H1 (cell line): ENCODE measurements at regions not wholly inside any gene's neighbourhood (a gene's known extent, or its start where the extent isn't known, plus 50 kb on each side); places are given as distances from the start of the nearest gene placed in this dataset.
A peak's percentile ranks its signal among the peaks of the same experiment; 100 is the strongest.

Source experiments
- CTCF ChIA-PET: fragments of 300-600 bp; sonication (Branson Sonifier 250); formaldehyde crosslinking; loops from one replicate; lab custom pipeline; 2021; ENCODE audit not compliant: partially characterized antibody; lab: Charles Lee
- POLR2A ChIA-PET: fragments of 300-600 bp; sonication (Branson Sonifier 250); formaldehyde crosslinking; loops from one replicate; lab custom pipeline; 2021; ENCODE audit warnings: inconsistent platforms; ENCODE audit not compliant: partially characterized antibody; lab: Charles Lee
- DNase-seq, 2 experiments: peaks; one replicate each; pipeline versions ENCODE4 v3.0.0 to v3.0.0-alpha.2; 2010 to 2022; ENCODE audit warnings: low spot score in 2 of 2, low read depth in 1 of 2, mixed read lengths in 1 of 2
- FAIRE-seq: peaks from 2 replicates; lab custom pipeline; 2011; peaks lifted over from hg19 to GRCh38; lab: Jason Lieb, UNC
- H2AFZ ChIP-seq: 2 replicates; pipeline ENCODE4 v1.8.1; 2012; ENCODE audit warnings: low read length, inconsistent platforms
- H2AK5ac ChIP-seq: 2 replicates; pipeline ENCODE4 v1.6.1; 2013; ENCODE audit warnings: low read depth, low read length
- H2BK120ac ChIP-seq: replicated peaks from 2 replicates; pipeline ENCODE3; 2013; ENCODE audit warnings: low read depth, low read length, inconsistent platforms
- H2BK12ac ChIP-seq: 2 replicates; pipeline ENCODE4 v1.6.1; 2013; ENCODE audit warnings: low read depth, low read length
- H2BK15ac ChIP-seq: 2 replicates; pipeline ENCODE4 v1.6.1; 2013; ENCODE audit warnings: low read length
- H2BK20ac ChIP-seq: 2 replicates; pipeline ENCODE4 v1.6.1; 2013; ENCODE audit warnings: low read length
- H2BK5ac ChIP-seq: 2 replicates; pipeline ENCODE4 v1.6.1; 2013; ENCODE audit warnings: low read depth, low read length
- H3K14ac ChIP-seq: 2 replicates; pipeline ENCODE4 v1.6.1; 2013; ENCODE audit warnings: inconsistent platforms; ENCODE audit not compliant: insufficient read length
- H3K18ac ChIP-seq: 2 replicates; pipeline ENCODE4 v1.6.1; 2013; ENCODE audit warnings: low read length; ENCODE audit errors: extremely low read depth
- H3K23ac ChIP-seq: 2 replicates; pipeline ENCODE4 v1.6.1; 2013; ENCODE audit warnings: inconsistent platforms; ENCODE audit not compliant: insufficient read length
- H3K23me2 ChIP-seq: 2 replicates; pipeline ENCODE4 v1.6.1; 2013; ENCODE audit warnings: low read depth, low read length
- H3K27ac ChIP-seq: 2 replicates; pipeline ENCODE4 v1.6.1; 2011; ENCODE audit warnings: low read depth, low read length, inconsistent platforms
- H3K27me3 ChIP-seq, 4 experiments: replicated peaks in 1 of 4; 1 replicate in 1 of 4; 2 replicates in 3 of 4; pipeline versions ENCODE4 v1.6.1 to v1.8.1; 2011 to 2013; ENCODE audit warnings: low read length in 3 of 4, mild to moderate bottlenecking in 3 of 4, inconsistent platforms in 2 of 4, mixed read lengths in 2 of 4, moderate library complexity in 1 of 4; ENCODE audit not compliant: control insufficient read depth in 3 of 4, insufficient read depth in 3 of 4; ENCODE audit errors: extremely low read depth in 1 of 4
- H3K36me3 ChIP-seq, 4 experiments: 2 replicates each; pipeline versions ENCODE4 v1.6.1 to v1.8.1; 2011 to 2013; ENCODE audit warnings: mild to moderate bottlenecking in 4 of 4, low read length in 3 of 4, moderate library complexity in 2 of 4, control low read depth in 1 of 4, inconsistent platforms in 1 of 4; ENCODE audit not compliant: insufficient read depth in 4 of 4, control insufficient read depth in 2 of 4
- H3K4ac ChIP-seq: replicated peaks from 2 replicates; pipeline ENCODE3; 2013; ENCODE audit warnings: low read length, low read depth, mixed read lengths, inconsistent platforms; ENCODE audit not compliant: insufficient read length
- H3K4me1 ChIP-seq, 4 experiments: replicated peaks in 1 of 4; 1 replicate in 1 of 4; 2 replicates in 3 of 4; pipeline versions ENCODE4 v1.6.1 to v1.8.1; 2011 to 2013; ENCODE audit warnings: low read length in 3 of 4, inconsistent platforms in 2 of 4, mixed read lengths in 1 of 4; ENCODE audit not compliant: insufficient read depth in 4 of 4, control insufficient read depth in 3 of 4
- H3K4me2 ChIP-seq, 2 experiments: 2 replicates each; pipeline versions ENCODE4 v1.6.1 to v1.8.1; 2011 to 2013; ENCODE audit warnings: low read depth in 2 of 2, low read length in 2 of 2, control low read depth in 1 of 2, inconsistent platforms in 1 of 2, mild to moderate bottlenecking in 1 of 2; ENCODE audit not compliant: insufficient read depth in 1 of 2
- H3K4me3 ChIP-seq, 4 experiments: fragments of 200-600, 300-600 bp in 1 of 4; sonication (generic), shearing (Covaris generic), sonication (Bioruptor Twin) in 1 of 4; 2 replicates each; pipeline versions ENCODE4 v1.5.1 to v1.8.1; 2011 to 2016; ENCODE audit warnings: low read length in 4 of 4, low read depth in 3 of 4, control low read depth in 2 of 4, inconsistent platforms in 2 of 4, mild to moderate bottlenecking in 2 of 4, mixed read lengths in 1 of 4, moderate library complexity in 1 of 4; ENCODE audit not compliant: insufficient read depth in 2 of 4; ENCODE audit errors: extremely low read depth in 1 of 4
- H3K56ac ChIP-seq: replicated peaks from 2 replicates; pipeline ENCODE3; 2013; ENCODE audit warnings: low read depth, mild to moderate bottlenecking, mixed read lengths, low read length, inconsistent platforms; ENCODE audit not compliant: insufficient read length
- H3K79me1 ChIP-seq: 2 replicates; pipeline ENCODE4 v1.6.1; 2013; ENCODE audit warnings: low read depth, low read length, control low read depth
- H3K79me2 ChIP-seq, 2 experiments: 2 replicates each; pipeline versions ENCODE4 v1.6.1 to v1.8.1; 2012 to 2013; ENCODE audit warnings: low read length in 2 of 2, mild to moderate bottlenecking in 2 of 2, inconsistent platforms in 1 of 2; ENCODE audit not compliant: insufficient read depth in 2 of 2, control insufficient read depth in 1 of 2
- H3K9ac ChIP-seq, 4 experiments: replicated peaks in 1 of 4; 1 replicate in 1 of 4; 2 replicates in 3 of 4; pipeline versions ENCODE4 v1.6.1 to v1.8.1; 2011 to 2013; ENCODE audit warnings: low read depth in 3 of 4, low read length in 3 of 4, control low read depth in 2 of 4, mild to moderate bottlenecking in 2 of 4, moderate library complexity in 2 of 4, inconsistent platforms in 1 of 4; ENCODE audit errors: extremely low read depth in 1 of 4
- H3K9me3 ChIP-seq, 2 experiments: 2 replicates each; pipeline versions ENCODE4 v1.6.1 to v1.8.1; 2012 to 2013; ENCODE audit warnings: mild to moderate bottlenecking in 2 of 2, moderate library complexity in 2 of 2, control low read depth in 1 of 2, inconsistent platforms in 1 of 2, low read depth in 1 of 2, low read length in 1 of 2, mixed read lengths in 1 of 2; ENCODE audit not compliant: insufficient read depth in 2 of 2
- H4K20me1 ChIP-seq, 2 experiments: replicated peaks in 1 of 2; 2 replicates each; pipeline versions ENCODE3 to v1.8.1; 2011 to 2013; ENCODE audit warnings: inconsistent platforms in 2 of 2, low read length in 2 of 2, mild to moderate bottlenecking in 1 of 2; ENCODE audit not compliant: insufficient read depth in 2 of 2, control insufficient read depth in 1 of 2
- H4K5ac ChIP-seq: 2 replicates; pipeline ENCODE4 v1.6.1; 2013; ENCODE audit warnings: low read length, low read depth, mixed read lengths, inconsistent platforms; ENCODE audit not compliant: insufficient read length
- H4K8ac ChIP-seq: 2 replicates; pipeline ENCODE4 v1.8.0; 2013; ENCODE audit warnings: mild to moderate bottlenecking, moderate library complexity, low read length, inconsistent platforms; ENCODE audit not compliant: insufficient read depth; ENCODE audit errors: extremely low read depth
- H4K91ac ChIP-seq: replicated peaks from 2 replicates; pipeline ENCODE3; 2013; ENCODE audit warnings: low read length, mixed read lengths, inconsistent platforms; ENCODE audit not compliant: insufficient read length
- CBX5 ChIP-seq: fragments of 300-800, 300-1000 bp; sonication (generic); IDR thresholded peaks from 2 replicates; pipeline ENCODE4 v1.7.1; 2016; ENCODE audit warnings: antibody characterized with exemption, low read length, low read depth
- CBX8 ChIP-seq: fragments of 300-800, 300-1000 bp; sonication (generic); IDR thresholded peaks from 2 replicates; pipeline ENCODE4 v1.7.1; 2016; ENCODE audit warnings: low read depth, low read length, borderline replicate concordance
- CHD1 ChIP-seq: IDR thresholded peaks from 2 replicates; pipeline ENCODE4 v1.6.1; 2012; ENCODE audit warnings: low read depth, low read length, improper control_type of control experiment
- CTCF ChIP-seq, 3 experiments: IDR thresholded peaks; 1 replicate in 2 of 3; 2 replicates in 1 of 3; pipeline versions ENCODE4 v1.5.1 to v1.6.1; 2011; ENCODE audit warnings: low read length in 3 of 3, mild to moderate bottlenecking in 3 of 3, inconsistent platforms in 2 of 3, low read depth in 1 of 3, moderate library complexity in 1 of 3; ENCODE audit not compliant: insufficient read depth in 1 of 3; ENCODE audit errors: control extremely low read depth in 1 of 3
- GABPA ChIP-seq: IDR thresholded peaks from 2 replicates; pipeline ENCODE4 v1.6.1; 2011; ENCODE audit warnings: mild to moderate bottlenecking, low read length, moderate library complexity, borderline replicate concordance; ENCODE audit not compliant: insufficient read depth
- KDM1A ChIP-seq: fragments of 200-600, 300-600 bp; sonication (generic); IDR thresholded peaks from 2 replicates; pipeline ENCODE4 v1.7.1; 2016; ENCODE audit warnings: mild to moderate bottlenecking, low read length, borderline replicate concordance
- KDM4A ChIP-seq: IDR thresholded peaks from one replicate; pipeline ENCODE4 v1.7.1; 2012; ENCODE audit warnings: low read depth, mild to moderate bottlenecking, moderate library complexity, low read length, inconsistent platforms; ENCODE audit not compliant: severe bottlenecking
- POLR2A ChIP-seq, 2 experiments: IDR thresholded peaks; 1 replicate in 1 of 2; 2 replicates in 1 of 2; pipeline ENCODE4 v1.6.1; 2011; ENCODE audit warnings: low read depth in 2 of 2, low read length in 2 of 2, mild to moderate bottlenecking in 2 of 2; ENCODE audit errors: control extremely low read depth in 1 of 2
- RAD21 ChIP-seq, 2 experiments: IDR thresholded peaks in 1 of 2; conservative IDR thresholded peaks in 1 of 2; 2 replicates each; pipeline ENCODE4 v1.6.1; 2011; ENCODE audit warnings: low read depth in 2 of 2, low read length in 2 of 2, improper control_type of control experiment in 1 of 2, inconsistent platforms in 1 of 2, mild to moderate bottlenecking in 1 of 2, moderate library complexity in 1 of 2
- SP1 ChIP-seq: IDR thresholded peaks from 2 replicates; pipeline ENCODE4 v1.6.1; 2011; ENCODE audit warnings: low read depth, low read length
- SUZ12 ChIP-seq: fragments of 200-600 bp; sonication (generic); IDR thresholded peaks from 2 replicates; pipeline ENCODE4 v1.6.1; 2012; ENCODE audit warnings: mild to moderate bottlenecking, inconsistent platforms, low read length, moderate library complexity, mixed read lengths
- WGBS, 2 experiments: shearing (Covaris generic) in 1 of 2; methylation state at CpG; one replicate each; pipeline versions ENCODE4 v1.1.6 to v1.1.7; 2013 to 2015; ENCODE audit warnings: low lambda C conversion rate in 2 of 2, mixed read lengths in 2 of 2, inconsistent platforms in 1 of 2, low coverage in 1 of 2, missing lambda C conversion rate in 1 of 2; ENCODE audit not compliant: insufficient replicate concordance in 2 of 2, insufficient coverage in 1 of 2, insufficient read length in 1 of 2; ENCODE audit errors: extremely low coverage in 1 of 2, missing lambda C conversion rate in 1 of 2; 5-methylcytosine and 5-hydroxymethylcytosine counted together

- H3K79me2 ChIP-seq, result no peaks in the 10 kb centered on the region
- H2BK5ac ChIP-seq, result no peak overlapping the region
- FAIRE-seq (peak; percentile 82), DNase-seq (peak; percentile 49 to 95)
- H3K14ac ChIP-seq, result no peak overlapping the region
- H3K9ac ChIP-seq, result no peak overlapping the region
- no peaks in the 10 kb centered on the region; a peak in 1 of 7 replicates for H3K4me1 ChIP-seq
- no peaks in the 10 kb centered on the region for H3K36me3 ChIP-seq
- no peaks in the 10 kb centered on the region for H3K23me2 ChIP-seq
- no peak overlapping the region for H3K56ac ChIP-seq
- no peak overlapping the region for H2AK5ac ChIP-seq
- CTCF ChIA-PET, result interaction anchor here (0.6 to 1.2 kb wide), 8 partner anchors 13 to 314 kb away, joined by 3 to 7 read pairs (median 3); no protein-coding TSS in a partner anchor
- no peak overlapping the region; the same call in 1 of the 2 replicates for H2AFZ ChIP-seq
- H3K79me1 ChIP-seq, result no peaks in the 10 kb centered on the region
- 46% methylated on average over 8 of the region's 8 CpGs; no CpG with 5 or more reads in 1 of the 2 experiments for WGBS, 2 experiments
- no peak overlapping the region for H3K23ac ChIP-seq
- H2BK15ac ChIP-seq, result no peak overlapping the region
- H4K5ac ChIP-seq, result no peak overlapping the region
- no peaks in the 10 kb centered on the region for H3K27me3 ChIP-seq
- H3K4me3 ChIP-seq, result no peak overlapping the region
- no peaks in the 10 kb centered on the region for H4K20me1 ChIP-seq
- POLR2A ChIA-PET, result no interaction called here
- H3K18ac ChIP-seq, result no peak overlapping the region
- H4K91ac ChIP-seq, result no peak overlapping the region
- no peak overlapping the region for H4K8ac ChIP-seq
- H2BK20ac ChIP-seq, result no peak overlapping the region
- no peak overlapping the region for H3K4ac ChIP-seq
- no peak overlapping the region for H2BK12ac ChIP-seq
- no peak overlapping the region for H3K4me2 ChIP-seq
- H2BK120ac ChIP-seq, result no peak overlapping the region
- no peak overlapping the region for H3K27ac ChIP-seq
- H3K9me3 ChIP-seq, result no peaks in the 10 kb centered on the region
- TF ChIP-seq GABPA (no peak), KDM4A (no peak), POLR2A (IDR thresholded peaks at IDR 0.05; ENCODE audit: control extremely low read depth in 1 of 2, low read depth in 2 of 2, low read length in 2 of 2) (no peak), CBX5 (no peak), KDM1A (no peak), CHD1 (no peak), SUZ12 (no peak), RAD21 (IDR thresholded peaks at IDR 0.05 in 1 of 2, conservative IDR thresholded peaks at IDR 0.05 in 1 of 2; ENCODE audit: low read depth in 2 of 2, low read length in 2 of 2) (peak; percentile 86), CTCF (IDR thresholded peaks at IDR 0.05; ENCODE audit: control extremely low read depth in 1 of 3, insufficient read depth in 1 of 3, low read depth in 1 of 3, low read length in 3 of 3) (peak; percentile 74 to 86 (median 86)), CBX8 (no peak), SP1 (no peak)
Measured at GRCh38 chr3:161851941-161852566, 355.4 kb downstream of the OTOL1 start.
